Right cardiac atrium (tissue), 5 donors: ENCODE measurements at regions not wholly inside any gene's neighbourhood (a gene's known extent, or its start where the extent isn't known, plus 50 kb on each side); places are given as distances from the start of the nearest gene placed in this dataset.
"Not testable (repeated sequence)": the region's sequence is repeated elsewhere in the genome, so short reads cannot be mapped to it uniquely, and the experiment has no call there.

Experiments used
- ATAC-seq, 2 donors: fragments of 200-7000 bp; cut with Tn5 transposase; one replicate each; pipeline versions ENCODE4 v1.8.0 to v1.9.1; 2020; ENCODE audit warnings: moderate library complexity in 2 of 2, mild to moderate bottlenecking in 1 of 2
- DNase-seq, 3 donors: peaks; one replicate each; pipeline ENCODE4 v3.0.0-alpha.2; 2020
- H3K27ac ChIP-seq: one replicate; pipeline ENCODE4 v1.5.1; 2013; ENCODE audit warnings: mild to moderate bottlenecking, low read length, control low read depth, moderate library complexity
- H3K27me3 ChIP-seq: one replicate; pipeline ENCODE4 v1.6.1; 2013; ENCODE audit not compliant: control insufficient read depth, insufficient read depth
- H3K4me1 ChIP-seq: one replicate; pipeline ENCODE4 v1.6.1; 2013; ENCODE audit warnings: low read length; ENCODE audit not compliant: control insufficient read depth, insufficient read depth
- H3K4me3 ChIP-seq: one replicate; pipeline ENCODE4 v1.5.1; 2013; ENCODE audit warnings: low read length, control low read depth
- H3K9me3 ChIP-seq: one replicate; pipeline ENCODE4 v1.6.1; 2013; ENCODE audit warnings: low read length; ENCODE audit not compliant: control insufficient read depth
- WGBS: extraction: QIAGEN DNeasy Blood & Tissue Kit; methylation state at CpG from one replicate; pipeline ENCODE4 v1.1.7; 2013; 5-methylcytosine and 5-hydroxymethylcytosine counted together
- intact Hi-C, 4 donors: fragments of 100-400 bp; cut with DNase I; formaldehyde crosslinking; loops; one replicate each; pipeline versions ENCODE4 v1.11.0 to v1.14.0; 2022 to 2023
- donor health status: healthy with polysubstance abuse.
- donor health status: DM: no; HTN: yes; CAD: no.
- donor health status: DM: no; HTN: no; CAD: no.
- donor health status: DM: no; HTN: yes; CAD: no; lungs with severe emphysema.
- donor health status: DM: yes; HTN: yes; CAD: no.

GRCh38 chr6:115067690-115068447 lies 725.0 kb upstream of the HS3ST5 start:
- no peak overlapping the region for H3K4me3 ChIP-seq
- H3K9me3 ChIP-seq = no peaks in the 10 kb centered on the region
- intact Hi-C loops = no loop called here
- DNase-seq = no peak
- WGBS = 30% methylated on average over 6 of the region's 6 CpGs
- H3K27ac ChIP-seq = no peak overlapping the region
- no peaks in the 10 kb centered on the region for H3K27me3 ChIP-seq
- H3K4me1 ChIP-seq = no peaks in the 10 kb centered on the region
- no peak for ATAC-seq

DNA sequence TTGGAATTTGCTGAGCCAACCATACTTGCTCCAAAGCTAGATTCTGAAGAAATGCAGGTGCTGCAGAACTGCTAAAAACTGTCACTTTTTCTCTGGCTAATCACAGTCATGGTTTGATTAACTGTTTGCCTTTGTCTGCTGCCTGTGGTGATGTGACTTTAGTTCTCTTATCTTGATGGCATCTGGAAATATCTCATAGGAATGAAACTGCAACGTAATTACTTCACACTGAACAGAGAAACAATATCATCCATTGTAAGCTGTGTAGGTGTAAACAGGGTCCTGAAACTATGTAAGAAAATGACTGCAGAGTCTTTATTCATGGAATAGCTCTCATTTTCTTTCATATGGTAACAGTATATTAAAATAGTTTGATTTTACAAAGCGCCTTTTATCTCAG lies 721.9 kb upstream of the HS3ST5 start:
- no peaks in the 10 kb centered on the region for H3K4me1 ChIP-seq
- no peak overlapping the region for H3K4me3 ChIP-seq
- DNase-seq (no peak), ATAC-seq (no peak)
- no peaks in the 10 kb centered on the region for H3K9me3 ChIP-seq
- no peaks in the 10 kb centered on the region for H3K27me3 ChIP-seq
- WGBS = 53% methylated on average over 2 of the region's 2 CpGs
- intact Hi-C loops = no loop called here
- H3K27ac ChIP-seq = no peak overlapping the region

DNA sequence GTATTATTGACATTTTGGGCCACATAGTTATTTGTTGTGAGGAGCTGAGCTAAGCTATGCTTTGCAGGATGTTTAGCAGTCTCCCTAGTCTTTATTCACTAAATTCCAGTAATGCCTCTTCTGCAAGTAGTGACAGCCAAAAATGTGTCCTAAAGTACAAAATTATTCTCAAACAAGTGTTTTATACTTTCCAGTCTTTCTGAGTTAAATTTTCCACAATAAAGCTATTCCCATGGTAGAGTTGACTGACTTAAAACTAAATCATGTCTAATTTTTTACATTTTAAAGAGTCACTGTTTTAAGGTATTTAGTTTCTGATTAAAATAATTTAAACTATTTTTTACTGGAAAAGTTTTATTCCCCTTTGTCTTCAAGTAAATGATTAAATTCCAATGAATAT lies 717.8 kb upstream of the HS3ST5 start:
- no peak for ATAC-seq

GRCh38 chr6:115058414-115059211 lies 715.8 kb upstream of the HS3ST5 start:
- H3K27ac ChIP-seq = no peak overlapping the region
- H3K9me3 ChIP-seq = no peaks in the 10 kb centered on the region
- H3K4me1 ChIP-seq = no peaks in the 10 kb centered on the region
- DNase-seq (no peak), ATAC-seq (no peak)
- WGBS = 64% methylated on average over 3 of the region's 3 CpGs
- H3K4me3 ChIP-seq = no peak overlapping the region
- intact Hi-C loops = no loop called here
- H3K27me3 ChIP-seq = no peaks in the 10 kb centered on the region

More for the DNA sequence above, 717.8 kb upstream of the HS3ST5 start:
- Histone ChIP-seq H3K27me3 (no peaks in the 10 kb centered on the region), H3K4me3 (no peak overlapping the region), H3K9me3 (no peaks in the 10 kb centered on the region), H3K27ac (no peak overlapping the region), H3K4me1 (no peaks in the 10 kb centered on the region)
- DNase-seq = no peak
- intact Hi-C loops = no loop called here

DNA sequence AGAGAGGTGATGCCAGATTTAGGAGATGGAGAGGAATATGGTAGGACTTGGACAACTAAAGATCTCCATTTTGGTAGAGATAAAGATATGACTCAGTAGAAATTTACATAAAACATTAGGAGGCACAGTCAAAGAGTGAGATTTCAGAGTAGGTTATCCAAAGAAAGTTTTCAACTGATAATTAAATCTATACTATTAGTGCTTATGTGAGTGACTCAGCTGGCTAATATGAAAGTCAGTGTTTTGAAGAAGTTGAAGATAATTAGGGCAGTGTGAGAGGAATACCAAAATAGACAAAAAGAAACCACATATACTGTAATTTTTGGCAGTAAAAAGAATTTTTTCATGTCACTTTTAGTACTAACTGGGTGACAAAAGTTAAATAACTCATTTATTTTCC lies 712.8 kb upstream of the HS3ST5 start:
- Histone ChIP-seq H3K4me3 (no peak overlapping the region), H3K4me1 (no peaks in the 10 kb centered on the region), H3K27me3 (no peaks in the 10 kb centered on the region), H3K9me3 (no peaks in the 10 kb centered on the region), H3K27ac (no peak overlapping the region)
- intact Hi-C loops = no loop called here
- DNase-seq (no peak), ATAC-seq (no peak)

DNA sequence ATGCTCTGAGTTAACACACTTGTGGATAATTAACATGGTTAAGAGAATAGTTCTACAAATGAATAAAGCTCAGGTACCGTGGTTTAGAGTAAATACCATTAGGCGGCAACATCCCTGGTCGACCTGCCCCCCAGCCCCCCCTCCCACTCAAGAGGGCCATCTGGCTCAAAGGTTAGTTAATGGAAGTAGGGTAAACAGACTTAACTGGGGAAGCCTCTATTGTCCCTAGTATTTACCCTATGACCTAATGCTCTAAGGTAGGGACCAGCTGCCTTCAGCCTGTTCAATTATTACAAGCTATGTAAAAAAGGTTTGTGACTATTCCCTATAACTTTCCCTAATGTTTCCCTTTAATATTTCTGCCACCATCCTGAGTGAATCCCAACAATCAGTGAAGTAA lies 711.4 kb upstream of the HS3ST5 start:
- not testable (repeated sequence) for H3K4me1 ChIP-seq, ATAC-seq

GRCh38 chr6:115053169-115053860 lies 710.5 kb upstream of the HS3ST5 start:
- intact Hi-C loops = no loop called here
- ATAC-seq (no peak), DNase-seq (no peak)
- no peaks in the 10 kb centered on the region for H3K4me1 ChIP-seq
- H3K27ac ChIP-seq = no peak overlapping the region
- H3K27me3 ChIP-seq = no peaks in the 10 kb centered on the region
- no peaks in the 10 kb centered on the region for H3K9me3 ChIP-seq
- 91% methylated on average over 3 of the region's 3 CpGs for WGBS
- H3K4me3 ChIP-seq = no peak overlapping the region

More for the DNA sequence above, 711.4 kb upstream of the HS3ST5 start:
- 49% methylated on average over 3 of the region's 3 CpGs for WGBS
- H3K27me3 ChIP-seq, H3K27ac ChIP-seq, H3K4me3 ChIP-seq, intact Hi-C loops, DNase-seq, H3K9me3 ChIP-seq: not testable (repeated sequence)

DNA sequence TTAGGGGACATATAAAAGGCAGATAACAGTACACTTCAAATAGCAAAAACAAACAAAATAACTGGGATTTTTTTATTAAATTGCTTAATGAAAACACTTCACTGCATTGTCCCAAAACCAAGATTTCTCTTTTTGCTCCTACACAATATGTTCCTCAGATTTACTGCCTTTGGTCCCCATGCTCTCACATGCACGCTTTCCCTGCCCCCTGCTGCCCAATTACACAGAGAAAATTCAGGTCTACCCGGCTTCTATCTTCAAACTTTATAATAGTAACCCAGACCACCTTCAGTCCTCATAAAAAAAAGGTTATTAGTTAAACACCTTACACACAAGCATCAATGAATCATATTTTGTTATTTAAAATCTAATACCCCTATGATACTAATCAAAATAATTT lies 673.8 kb upstream of the HS3ST5 start:
- H3K4me3 ChIP-seq = no peak overlapping the region
- H3K4me1 ChIP-seq = no peaks in the 10 kb centered on the region
- no peaks in the 10 kb centered on the region for H3K9me3 ChIP-seq
- no peak overlapping the region for H3K27ac ChIP-seq
- no peaks in the 10 kb centered on the region for H3K27me3 ChIP-seq
- no peak for ATAC-seq
- intact Hi-C loops = no loop called here
- no peak for DNase-seq
- WGBS = 52% methylated on average over 2 of the region's 2 CpGs

GRCh38 chr6:115004982-115005381 lies 662.2 kb upstream of the HS3ST5 start:
- no peak for ATAC-seq
- Histone ChIP-seq H3K4me3 (no peak overlapping the region), H3K9me3 (no peaks in the 10 kb centered on the region), H3K27me3 (no peaks in the 10 kb centered on the region), H3K27ac (no peak overlapping the region), H3K4me1 (no peaks in the 10 kb centered on the region)
- WGBS = 25% methylated on average over 4 of the region's 4 CpGs
- intact Hi-C loops = no loop called here
- DNase-seq = no peak

- intact Hi-C loops = no loop called here
- H3K27me3 ChIP-seq = no peaks in the 10 kb centered on the region
- H3K4me3 ChIP-seq = no peak overlapping the region
- DNase-seq = no peak
- no peak for ATAC-seq
- H3K9me3 ChIP-seq = no peaks in the 10 kb centered on the region
- WGBS = 39% methylated on average over 1 of the region's 1 CpG
- H3K4me1 ChIP-seq = no peaks in the 10 kb centered on the region
- H3K27ac ChIP-seq = no peak overlapping the region
Measured at GRCh38 chr6:115004204-115004603, 661.4 kb upstream of the HS3ST5 start.

DNA sequence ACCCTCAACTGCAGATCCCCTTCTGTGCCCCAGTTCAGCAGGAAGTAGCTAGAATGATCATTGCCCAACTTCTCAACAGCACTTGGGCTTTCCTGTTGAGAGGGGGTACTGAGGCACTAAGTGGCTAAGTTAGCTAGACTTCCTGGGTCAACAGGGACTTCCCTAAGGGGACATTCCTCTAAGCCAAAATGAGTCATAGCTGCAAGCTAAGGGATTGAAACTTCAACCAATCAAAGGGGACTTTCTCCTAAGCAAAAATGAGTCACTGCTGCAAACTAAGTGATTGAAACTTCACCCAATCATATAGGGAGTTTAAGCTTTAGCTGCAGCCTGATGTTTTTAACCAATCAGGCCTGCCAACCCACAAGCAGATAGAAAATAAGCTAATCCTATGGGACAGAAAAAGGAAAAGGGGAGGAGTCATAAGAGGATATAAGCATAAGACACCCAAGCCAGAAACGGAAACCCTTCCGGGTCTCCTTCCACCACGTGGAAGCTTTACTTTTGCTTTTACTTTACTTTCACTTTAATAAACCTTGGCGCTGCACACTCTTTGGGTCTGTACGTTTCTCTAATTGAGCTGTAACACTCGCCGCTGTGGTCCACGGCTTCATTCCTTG lies 659.0 kb upstream of the HS3ST5 start:
- ATAC-seq (no peak), DNase-seq (no peak)
- Histone ChIP-seq H3K9me3 (no peaks in the 10 kb centered on the region), H3K27me3 (no peaks in the 10 kb centered on the region), H3K27ac (no peak overlapping the region), H3K4me1 (no peaks in the 10 kb centered on the region), H3K4me3 (no peak overlapping the region)
- intact Hi-C loops = no loop called here
- 85% methylated on average over 8 of the region's 8 CpGs for WGBS
